Astrocyte (in vitro differentiated cells and primary cell): ENCODE measurements at regions not wholly inside any gene's neighbourhood (a gene's known extent, or its start where the extent isn't known, plus 50 kb on each side); places are given as distances from the start of the nearest gene placed in this dataset.

Source experiments
- DNase-seq: peaks from one replicate; pipeline ENCODE4 v3.0.0-alpha.2; 2010; ENCODE audit warnings: low read depth
- FAIRE-seq: peaks from 2 replicates; lab custom pipeline; 2011; peaks lifted over from hg19 to GRCh38; lab: Jason Lieb, UNC
- H2AFZ ChIP-seq: 2 replicates; pipeline ENCODE4 v1.6.0; 2012; ENCODE audit warnings: low read depth, low read length, inconsistent platforms
- H3K27ac ChIP-seq: 2 replicates; pipeline ENCODE4 v1.5.1; 2011; ENCODE audit warnings: low read depth, low read length, inconsistent platforms
- H3K27me3 ChIP-seq: 2 replicates; pipeline ENCODE4 v1.6.0; 2011; ENCODE audit warnings: low read length, inconsistent platforms; ENCODE audit not compliant: insufficient read depth
- H3K36me3 ChIP-seq: 2 replicates; pipeline ENCODE4 v1.5.1; 2011; ENCODE audit warnings: low read length, inconsistent platforms; ENCODE audit not compliant: insufficient read depth
- H3K4me1 ChIP-seq: 2 replicates; pipeline ENCODE4 v1.5.1; 2011; ENCODE audit warnings: low read length, inconsistent platforms; ENCODE audit not compliant: insufficient read depth
- H3K4me2 ChIP-seq: 2 replicates; pipeline ENCODE4 v1.6.0; 2012; ENCODE audit warnings: low read length, inconsistent platforms
- H3K4me3 ChIP-seq: 2 replicates; pipeline ENCODE4 v1.5.1; 2011; ENCODE audit warnings: low read depth, mild to moderate bottlenecking, low read length, inconsistent platforms; ENCODE audit not compliant: insufficient read depth
- H3K79me2 ChIP-seq: 2 replicates; pipeline ENCODE4 v1.6.0; 2012; ENCODE audit warnings: mild to moderate bottlenecking, low read length, inconsistent platforms; ENCODE audit not compliant: insufficient read depth
- H3K9ac ChIP-seq: 2 replicates; pipeline ENCODE4 v1.6.0; 2012; ENCODE audit warnings: mild to moderate bottlenecking, low read length, inconsistent platforms
- H3K9me3 ChIP-seq: 2 replicates; pipeline ENCODE4 v1.5.1; 2012; ENCODE audit warnings: low read depth, mild to moderate bottlenecking, low read length, inconsistent platforms; ENCODE audit not compliant: insufficient read depth
- H4K20me1 ChIP-seq: 2 replicates; pipeline ENCODE4 v1.6.0; 2012; ENCODE audit warnings: low read length, inconsistent platforms; ENCODE audit not compliant: insufficient read depth
- H3K27ac Mint-ChIP-seq: one replicate; pipeline ENCODE4 v1.8.0; 2021; ENCODE audit warnings: mild to moderate bottlenecking, mixed read lengths; ENCODE audit not compliant: unreplicated experiment
- H3K27me3 Mint-ChIP-seq: one replicate; pipeline ENCODE4 v1.8.0; 2021; ENCODE audit warnings: low read depth, mixed read lengths; ENCODE audit not compliant: unreplicated experiment
- H3K36me3 Mint-ChIP-seq: one replicate; pipeline ENCODE4 v1.8.0; 2021; ENCODE audit warnings: low read depth, mixed read lengths; ENCODE audit not compliant: unreplicated experiment
- H3K4me1 Mint-ChIP-seq: one replicate; pipeline ENCODE4 v1.8.0; 2021; ENCODE audit warnings: low read depth, mixed read lengths; ENCODE audit not compliant: unreplicated experiment
- H3K4me3 Mint-ChIP-seq: one replicate; pipeline ENCODE4 v1.8.0; 2021; ENCODE audit warnings: mild to moderate bottlenecking, moderate library complexity, mixed read lengths; ENCODE audit not compliant: unreplicated experiment
- H3K9me3 Mint-ChIP-seq: one replicate; pipeline ENCODE4 v1.8.0; 2021; ENCODE audit warnings: mild to moderate bottlenecking, mixed read lengths; ENCODE audit not compliant: unreplicated experiment
- EZH2 ChIP-seq: IDR thresholded peaks from 2 replicates; pipeline ENCODE4 v1.6.1; 2012; ENCODE audit warnings: mild to moderate bottlenecking, low read length, inconsistent platforms; ENCODE audit not compliant: insufficient read depth
- TF ChIP-seq, protein P1 (sequence below): IDR thresholded peaks from 2 replicates; pipeline ENCODE4 v1.5.1; 2011; ENCODE audit warnings: low read depth, mild to moderate bottlenecking, inconsistent platforms, low read length, moderate library complexity; ENCODE audit not compliant: insufficient read depth

GRCh38 chr2:75367401-75367800, 168.1 kb upstream of the TACR1 start:
- peaks cover 17% of the 10 kb centered on the region for H3K9me3 Mint-ChIP-seq
- no peaks in the 10 kb centered on the region for H3K4me1 Mint-ChIP-seq
- Histone ChIP-seq H3K4me2 (no peak overlapping the region), H4K20me1 (no peaks in the 10 kb centered on the region), H3K4me3 (no peak overlapping the region), H3K9ac (no peak overlapping the region), H3K9me3 (no peaks in the 10 kb centered on the region), H3K27me3 (no peaks in the 10 kb centered on the region), H3K79me2 (no peaks in the 10 kb centered on the region), H3K4me1 (no peaks in the 10 kb centered on the region), H3K36me3 (no peaks in the 10 kb centered on the region), H2AFZ (no peak overlapping the region), H3K27ac (no peak overlapping the region)
- no peak overlapping the region for H3K27ac Mint-ChIP-seq
- no peak overlapping the region for H3K4me3 Mint-ChIP-seq
- no peaks in the 10 kb centered on the region for H3K36me3 Mint-ChIP-seq
- FAIRE-seq: no peak
- TF ChIP-seq, protein P1, sequence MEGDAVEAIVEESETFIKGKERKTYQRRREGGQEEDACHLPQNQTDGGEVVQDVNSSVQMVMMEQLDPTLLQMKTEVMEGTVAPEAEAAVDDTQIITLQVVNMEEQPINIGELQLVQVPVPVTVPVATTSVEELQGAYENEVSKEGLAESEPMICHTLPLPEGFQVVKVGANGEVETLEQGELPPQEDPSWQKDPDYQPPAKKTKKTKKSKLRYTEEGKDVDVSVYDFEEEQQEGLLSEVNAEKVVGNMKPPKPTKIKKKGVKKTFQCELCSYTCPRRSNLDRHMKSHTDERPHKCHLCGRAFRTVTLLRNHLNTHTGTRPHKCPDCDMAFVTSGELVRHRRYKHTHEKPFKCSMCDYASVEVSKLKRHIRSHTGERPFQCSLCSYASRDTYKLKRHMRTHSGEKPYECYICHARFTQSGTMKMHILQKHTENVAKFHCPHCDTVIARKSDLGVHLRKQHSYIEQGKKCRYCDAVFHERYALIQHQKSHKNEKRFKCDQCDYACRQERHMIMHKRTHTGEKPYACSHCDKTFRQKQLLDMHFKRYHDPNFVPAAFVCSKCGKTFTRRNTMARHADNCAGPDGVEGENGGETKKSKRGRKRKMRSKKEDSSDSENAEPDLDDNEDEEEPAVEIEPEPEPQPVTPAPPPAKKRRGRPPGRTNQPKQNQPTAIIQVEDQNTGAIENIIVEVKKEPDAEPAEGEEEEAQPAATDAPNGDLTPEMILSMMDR: no peak
- TF ChIP-seq EZH2: no peak
- H3K27me3 Mint-ChIP-seq: no peaks in the 10 kb centered on the region
- no peak for DNase-seq

GRCh38 chr2:75361486-75361885, 162.2 kb upstream of the TACR1 start:
- Mint-ChIP-seq H3K27ac (no peak overlapping the region), H3K9me3 (peaks cover 1% of the 10 kb centered on the region), H3K27me3 (no peaks in the 10 kb centered on the region), H3K4me1 (no peaks in the 10 kb centered on the region), H3K4me3 (no peak overlapping the region), H3K36me3 (no peaks in the 10 kb centered on the region)
- Histone ChIP-seq H3K36me3 (no peaks in the 10 kb centered on the region), H3K79me2 (no peaks in the 10 kb centered on the region), H3K27me3 (no peaks in the 10 kb centered on the region), H3K4me3 (no peak overlapping the region), H3K4me1 (no peaks in the 10 kb centered on the region), H3K27ac (no peak overlapping the region), H4K20me1 (no peaks in the 10 kb centered on the region), H3K9ac (no peak overlapping the region), H3K4me2 (no peak overlapping the region), H2AFZ (no peak overlapping the region), H3K9me3 (no peaks in the 10 kb centered on the region)
- DNase-seq: no peak
- TF ChIP-seq EZH2: no peak
- TF ChIP-seq, protein P1: no peak
- FAIRE-seq: no peak

GRCh38 chr2:75360945-75361344, 161.6 kb upstream of the TACR1 start:
- H3K4me1 ChIP-seq: no peaks in the 10 kb centered on the region
- Mint-ChIP-seq H3K27ac (no peak overlapping the region), H3K27me3 (no peaks in the 10 kb centered on the region), H3K4me1 (no peaks in the 10 kb centered on the region), H3K36me3 (no peaks in the 10 kb centered on the region), H3K4me3 (no peak overlapping the region), H3K9me3 (peaks cover 1% of the 10 kb centered on the region)
- DNase-seq: no peak
- no peak overlapping the region for H2AFZ ChIP-seq
- no peaks in the 10 kb centered on the region for H3K9me3 ChIP-seq
- H3K36me3 ChIP-seq: no peaks in the 10 kb centered on the region
- no peak overlapping the region for H3K27ac ChIP-seq
- no peaks in the 10 kb centered on the region for H4K20me1 ChIP-seq
- no peak overlapping the region for H3K9ac ChIP-seq
- H3K4me3 ChIP-seq: no peak overlapping the region
- FAIRE-seq: no peak
- no peak for TF ChIP-seq EZH2
- TF ChIP-seq, protein P1: no peak
- no peaks in the 10 kb centered on the region for H3K27me3 ChIP-seq
- no peak overlapping the region for H3K4me2 ChIP-seq
- H3K79me2 ChIP-seq: no peaks in the 10 kb centered on the region
